GM10266 (cell line): ENCODE measurements at regions not wholly inside any gene's neighbourhood (a gene's known extent, or its start where the extent isn't known, plus 50 kb on each side); places are given as distances from the start of the nearest gene placed in this dataset.
"Not testable (repeated sequence)": the region's sequence is repeated elsewhere in the genome, so short reads cannot be mapped to it uniquely, and the experiment has no call there.

Source experiments
- DNase-seq: peaks from one replicate; pipeline ENCODE4 v3.0.0; 2012; ENCODE audit errors: extremely low spot score
- TF ChIP-seq, protein P1 (sequence below): IDR thresholded peaks from 2 replicates; pipeline ENCODE4 v1.5.1; 2012; ENCODE audit warnings: mild to moderate bottlenecking, low read depth; ENCODE audit not compliant: control insufficient read depth, insufficient read depth; ENCODE audit errors: missing control alignments

DNA sequence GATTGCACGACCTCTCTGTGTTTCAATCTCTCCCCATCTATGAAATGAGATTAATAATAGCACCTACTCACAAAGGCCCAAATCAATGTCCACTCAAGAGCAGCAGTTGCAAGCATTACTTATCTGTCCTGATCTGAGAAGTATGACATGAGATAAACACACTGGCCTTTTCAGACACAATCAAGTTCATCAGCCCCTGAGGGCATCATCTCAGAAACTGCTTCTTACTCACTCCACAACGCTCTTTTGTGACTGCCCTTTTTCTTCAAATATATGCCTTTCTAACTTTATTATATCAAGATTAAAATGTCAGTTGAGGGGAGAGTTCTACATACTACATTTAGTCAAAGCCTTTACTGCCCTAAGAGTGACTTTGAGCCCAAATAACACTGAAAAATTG is 371.9 kb upstream of the SPAG17 start:
- DNase-seq = no peak
- TF ChIP-seq, protein P1, sequence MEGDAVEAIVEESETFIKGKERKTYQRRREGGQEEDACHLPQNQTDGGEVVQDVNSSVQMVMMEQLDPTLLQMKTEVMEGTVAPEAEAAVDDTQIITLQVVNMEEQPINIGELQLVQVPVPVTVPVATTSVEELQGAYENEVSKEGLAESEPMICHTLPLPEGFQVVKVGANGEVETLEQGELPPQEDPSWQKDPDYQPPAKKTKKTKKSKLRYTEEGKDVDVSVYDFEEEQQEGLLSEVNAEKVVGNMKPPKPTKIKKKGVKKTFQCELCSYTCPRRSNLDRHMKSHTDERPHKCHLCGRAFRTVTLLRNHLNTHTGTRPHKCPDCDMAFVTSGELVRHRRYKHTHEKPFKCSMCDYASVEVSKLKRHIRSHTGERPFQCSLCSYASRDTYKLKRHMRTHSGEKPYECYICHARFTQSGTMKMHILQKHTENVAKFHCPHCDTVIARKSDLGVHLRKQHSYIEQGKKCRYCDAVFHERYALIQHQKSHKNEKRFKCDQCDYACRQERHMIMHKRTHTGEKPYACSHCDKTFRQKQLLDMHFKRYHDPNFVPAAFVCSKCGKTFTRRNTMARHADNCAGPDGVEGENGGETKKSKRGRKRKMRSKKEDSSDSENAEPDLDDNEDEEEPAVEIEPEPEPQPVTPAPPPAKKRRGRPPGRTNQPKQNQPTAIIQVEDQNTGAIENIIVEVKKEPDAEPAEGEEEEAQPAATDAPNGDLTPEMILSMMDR = no peak

DNA sequence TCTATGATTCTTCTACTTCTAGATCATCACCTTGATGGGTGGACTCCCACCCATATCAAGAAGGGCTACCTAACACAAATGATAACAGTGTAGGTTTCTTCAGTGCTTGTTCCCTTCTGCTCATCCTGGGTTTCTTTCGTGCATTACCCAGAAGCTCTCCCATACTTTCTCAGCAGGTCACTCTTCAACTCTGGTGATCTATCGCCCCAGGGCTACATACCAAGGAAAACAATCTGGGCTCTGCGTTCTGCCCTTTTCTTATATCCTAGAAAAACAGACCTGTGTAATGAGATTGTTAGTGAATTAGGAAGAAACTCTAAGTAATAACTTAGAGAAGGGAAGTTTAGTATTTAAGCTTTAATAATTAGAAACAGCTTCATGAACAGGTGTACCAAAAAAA is 370.6 kb upstream of the SPAG17 start:
- no peak for DNase-seq
- TF ChIP-seq, protein P1 = no peak

DNA sequence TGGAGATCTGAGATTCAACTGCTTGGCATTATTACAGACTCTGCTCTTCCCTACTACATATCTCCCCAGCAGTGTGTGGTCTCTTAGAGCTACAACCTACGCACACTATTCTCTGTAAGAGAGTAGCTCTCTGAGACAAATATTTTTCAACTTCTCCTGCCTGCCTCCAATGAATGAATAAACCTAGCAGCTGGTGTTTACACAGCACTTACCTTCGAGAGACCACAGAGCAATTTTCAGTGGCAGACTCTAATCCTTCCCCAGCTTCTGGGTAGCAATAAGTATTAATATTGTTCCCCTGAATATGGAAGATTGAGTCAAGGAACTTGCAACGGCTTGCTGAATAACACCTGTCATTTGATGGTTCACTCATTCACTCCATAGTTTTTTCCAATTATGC is 350.9 kb upstream of the SPAG17 start:
- TF ChIP-seq, protein P1 = no peak
- no peak for DNase-seq

DNA sequence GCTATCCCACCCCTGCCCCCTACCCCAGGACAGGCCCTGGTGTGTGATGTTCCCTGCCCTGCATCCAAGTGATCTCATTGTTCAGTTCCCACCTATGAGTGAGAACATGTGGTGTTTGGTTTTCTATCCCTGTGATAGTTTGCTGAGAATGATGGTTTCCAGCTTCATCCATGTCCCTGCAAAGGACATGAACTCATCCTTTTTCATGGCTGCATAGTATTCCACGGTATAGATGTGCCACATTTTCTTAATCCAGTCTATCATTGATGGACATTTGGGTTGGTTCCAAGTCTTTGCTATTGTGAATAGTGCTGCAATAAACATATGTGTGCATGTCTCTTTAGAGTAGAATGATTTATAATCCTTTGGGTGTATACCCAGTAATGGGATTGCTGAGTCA is 326.9 kb upstream of the SPAG17 start:
- not testable (repeated sequence) for DNase-seq

DNA sequence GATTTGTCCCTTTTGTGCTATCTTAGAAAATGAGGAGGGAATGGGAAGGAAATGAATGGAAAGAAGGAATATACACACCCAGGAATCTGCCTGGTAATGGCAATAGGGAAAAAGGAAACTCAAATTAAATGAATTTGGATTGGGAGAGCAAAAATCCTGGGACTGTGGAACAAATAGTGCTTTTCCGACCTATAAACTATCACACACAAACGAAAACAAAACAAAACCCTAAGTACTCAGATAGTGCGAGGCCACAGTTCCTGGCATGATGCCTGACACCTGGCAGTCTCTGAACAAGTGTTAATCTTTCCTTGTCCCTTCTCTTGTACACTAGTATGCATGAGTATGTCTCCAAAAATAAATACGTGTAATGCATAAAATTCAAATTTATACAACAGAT is 319.8 kb upstream of the SPAG17 start:
- DNase-seq = no peak
- TF ChIP-seq, protein P1 = no peak

DNA sequence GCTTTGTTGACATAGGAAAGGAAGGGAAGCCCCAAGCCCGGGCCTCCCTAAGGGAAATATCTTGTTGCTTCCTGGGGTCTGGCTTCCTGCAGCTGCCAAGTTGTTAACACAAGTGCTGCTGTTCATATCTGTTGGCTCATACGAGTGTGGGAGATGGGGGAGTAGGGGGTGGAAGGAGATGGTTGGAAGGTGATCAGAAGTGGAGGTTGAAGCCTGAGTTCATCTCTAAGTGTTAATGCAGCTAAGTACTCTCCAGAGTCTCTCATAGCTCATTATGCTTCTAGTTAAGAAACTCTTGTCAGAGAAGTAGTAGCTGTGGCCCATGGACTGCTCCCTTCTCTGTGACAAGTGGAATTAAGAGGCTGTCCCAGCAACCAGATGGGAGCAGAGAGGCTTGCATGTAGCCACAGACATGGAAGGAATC is 319.2 kb upstream of the SPAG17 start:
- no peak for DNase-seq

DNA sequence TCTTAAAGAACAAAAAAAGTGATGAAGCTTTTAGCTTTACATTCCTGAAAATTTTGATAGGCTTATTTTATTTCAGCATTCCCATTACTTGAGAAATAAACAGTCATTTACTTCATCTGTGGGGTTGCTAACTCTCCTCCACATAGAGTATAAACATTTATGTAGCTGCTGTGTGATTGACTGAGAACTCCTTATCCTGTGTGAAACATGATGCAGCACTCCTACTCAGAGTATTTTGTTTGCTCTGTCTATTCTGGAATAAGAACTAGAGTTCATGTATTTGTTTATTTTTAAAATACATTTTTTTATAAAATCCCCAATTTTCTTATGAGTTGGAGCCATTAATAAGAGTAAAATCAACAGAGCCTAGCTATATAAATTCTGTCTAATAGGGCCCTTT is 318.7 kb upstream of the SPAG17 start:
- no peak for DNase-seq
- TF ChIP-seq, protein P1 = no peak

More for the DNA sequence above, 319.2 kb upstream of the SPAG17 start:
- TF ChIP-seq, protein P1 = no peak

DNA sequence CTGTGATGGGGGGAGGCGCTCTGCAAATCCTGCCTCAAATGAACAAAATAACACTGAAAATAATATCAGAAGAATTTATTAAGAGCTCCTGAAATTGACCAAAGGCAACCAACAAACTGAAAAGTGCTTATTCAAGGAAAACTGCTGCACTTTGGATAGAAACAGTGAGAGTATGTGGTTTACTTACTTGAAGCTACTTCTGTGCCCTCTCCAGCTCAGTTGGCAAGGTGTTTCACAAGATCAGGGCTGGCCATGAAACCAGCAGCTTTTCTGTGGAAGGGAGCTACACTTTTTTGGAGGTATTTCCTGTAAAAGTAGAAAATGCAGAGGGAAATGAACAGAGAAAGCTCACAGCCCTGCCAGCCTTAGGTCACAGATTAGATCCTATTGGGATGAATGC is 310.0 kb upstream of the SPAG17 start:
- TF ChIP-seq, protein P1 = no peak
- DNase-seq = no peak
